Muscle layer of colon (tissue), 2 donors: ENCODE measurements at regions not wholly inside any gene's neighbourhood (a gene's known extent, or its start where the extent isn't known, plus 50 kb on each side); places are given as distances from the start of the nearest gene placed in this dataset.

ENCODE experiments used
- H3K27ac ChIP-seq: one replicate; pipeline ENCODE4 v1.7.0; 2013; ENCODE audit warnings: low read depth, mild to moderate bottlenecking, low read length, moderate library complexity
- H3K27me3 ChIP-seq, 2 donors: one replicate each; pipeline ENCODE4 v1.7.0; 2013; ENCODE audit warnings: low read length in 2 of 2, mild to moderate bottlenecking in 2 of 2; ENCODE audit not compliant: insufficient read depth in 2 of 2, control insufficient read depth in 1 of 2
- H3K36me3 ChIP-seq: one replicate; pipeline ENCODE4 v1.7.0; 2013; ENCODE audit warnings: mild to moderate bottlenecking, low read length; ENCODE audit not compliant: insufficient read depth
- H3K4me1 ChIP-seq: one replicate; pipeline ENCODE4 v1.7.0; 2013; ENCODE audit warnings: mild to moderate bottlenecking, low read length; ENCODE audit not compliant: insufficient read depth
- H3K4me3 ChIP-seq, 2 donors: one replicate each; pipeline ENCODE4 v1.7.0; 2013; ENCODE audit warnings: low read length in 2 of 2, low read depth in 1 of 2, mild to moderate bottlenecking in 1 of 2, moderate library complexity in 1 of 2
- H3K9ac ChIP-seq: one replicate; pipeline ENCODE4 v1.7.0; 2013; ENCODE audit warnings: low read length
- H3K9me3 ChIP-seq: one replicate; pipeline ENCODE4 v1.7.0; 2013; ENCODE audit warnings: mild to moderate bottlenecking, low read length
- donor health status: abdominal sarcoma.
- donor health status: Adenocarcinoma of cecum.

DNA sequence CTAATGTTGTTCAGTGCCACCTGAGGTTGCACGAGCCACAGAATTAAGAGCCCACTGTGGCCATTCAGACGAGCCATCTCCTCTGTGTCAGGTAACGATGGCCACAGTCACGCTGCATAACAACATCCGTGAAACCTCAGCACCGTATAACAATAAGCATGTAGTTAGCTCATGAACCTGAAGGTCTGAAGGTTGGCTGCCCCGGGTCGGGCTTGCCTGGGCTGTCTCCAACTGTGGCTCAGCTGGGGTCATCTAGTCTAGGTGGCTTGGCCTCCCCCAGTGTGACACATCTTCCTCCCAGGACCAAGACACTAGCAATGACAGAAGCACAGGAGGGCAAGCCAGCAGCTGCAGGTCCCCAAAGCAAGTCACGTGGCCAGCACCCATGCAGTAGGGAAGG, 258.0 kb downstream of the GLI2 start:
- no peak overlapping the region for H3K9ac ChIP-seq
- no peaks in the 10 kb centered on the region for H3K27me3 ChIP-seq
- no peaks in the 10 kb centered on the region for H3K9me3 ChIP-seq
- H3K36me3 ChIP-seq: peaks cover 13% of the 10 kb centered on the region
- H3K4me1 ChIP-seq: no peaks in the 10 kb centered on the region
- no peak overlapping the region for H3K27ac ChIP-seq
- no peak overlapping the region for H3K4me3 ChIP-seq

DNA sequence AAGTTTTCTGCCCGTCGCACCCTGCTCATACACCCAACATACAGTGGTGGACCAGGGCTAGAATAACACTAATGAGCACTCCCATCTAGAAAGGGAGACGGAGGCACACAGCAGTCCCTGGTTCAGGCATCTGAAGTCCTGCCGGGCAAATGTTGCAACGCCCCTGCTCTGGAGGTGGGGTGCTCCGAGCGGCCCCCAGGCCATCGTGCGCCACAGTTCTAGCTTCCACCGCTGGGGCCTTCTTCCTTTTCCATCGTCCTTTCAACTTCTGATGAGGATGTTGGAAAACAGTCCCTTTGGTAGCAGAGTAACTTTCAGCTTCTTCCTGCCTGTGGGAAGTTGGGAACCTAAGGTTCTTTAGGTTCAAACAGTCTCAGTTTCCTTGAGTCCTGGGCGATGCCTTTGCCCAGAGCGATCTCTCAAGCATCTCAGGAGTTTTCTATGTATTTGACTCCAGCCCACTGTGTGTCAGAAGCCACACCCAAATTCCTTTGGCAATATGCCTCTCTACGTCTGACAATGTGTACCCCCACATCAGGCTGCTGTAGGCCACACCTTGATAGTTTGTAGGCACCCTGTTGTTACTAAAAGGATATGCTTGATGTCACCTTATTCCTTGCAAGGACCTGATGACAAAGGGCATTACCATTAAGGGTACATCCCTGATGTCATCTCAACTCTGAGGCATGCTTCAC, 258.8 kb downstream of the GLI2 start:
- Histone ChIP-seq H3K9ac (no peak overlapping the region), H3K27ac (no peak overlapping the region), H3K36me3 (peaks cover 13% of the 10 kb centered on the region), H3K27me3 (no peaks in the 10 kb centered on the region), H3K9me3 (no peaks in the 10 kb centered on the region), H3K4me1 (no peaks in the 10 kb centered on the region), H3K4me3 (no peak overlapping the region)

DNA sequence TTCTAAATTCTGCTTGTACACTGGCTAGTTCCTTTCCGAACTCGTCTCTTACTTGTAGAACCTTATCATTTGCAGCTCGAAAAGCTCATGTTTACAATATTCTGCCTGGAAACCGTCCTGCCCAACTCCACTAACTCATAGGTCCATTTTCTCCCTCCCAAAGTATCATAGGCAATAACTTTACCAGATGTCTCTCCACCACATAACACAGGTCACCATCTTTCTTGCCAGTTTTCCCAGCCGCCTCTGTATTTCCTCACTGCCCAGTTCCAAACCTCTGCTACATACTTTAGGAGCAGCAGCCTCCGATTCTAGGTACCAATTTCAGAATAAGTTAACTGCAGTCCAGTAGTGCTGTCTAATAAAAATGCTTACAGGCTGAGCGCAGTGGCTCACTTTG, 259.5 kb downstream of the GLI2 start:
- H3K4me3 ChIP-seq: no peak overlapping the region
- no peaks in the 10 kb centered on the region for H3K27me3 ChIP-seq
- H3K9me3 ChIP-seq: no peaks in the 10 kb centered on the region
- no peaks in the 10 kb centered on the region for H3K4me1 ChIP-seq
- H3K27ac ChIP-seq: no peak overlapping the region
- peaks cover 10% of the 10 kb centered on the region for H3K36me3 ChIP-seq
- H3K9ac ChIP-seq: no peak overlapping the region

DNA sequence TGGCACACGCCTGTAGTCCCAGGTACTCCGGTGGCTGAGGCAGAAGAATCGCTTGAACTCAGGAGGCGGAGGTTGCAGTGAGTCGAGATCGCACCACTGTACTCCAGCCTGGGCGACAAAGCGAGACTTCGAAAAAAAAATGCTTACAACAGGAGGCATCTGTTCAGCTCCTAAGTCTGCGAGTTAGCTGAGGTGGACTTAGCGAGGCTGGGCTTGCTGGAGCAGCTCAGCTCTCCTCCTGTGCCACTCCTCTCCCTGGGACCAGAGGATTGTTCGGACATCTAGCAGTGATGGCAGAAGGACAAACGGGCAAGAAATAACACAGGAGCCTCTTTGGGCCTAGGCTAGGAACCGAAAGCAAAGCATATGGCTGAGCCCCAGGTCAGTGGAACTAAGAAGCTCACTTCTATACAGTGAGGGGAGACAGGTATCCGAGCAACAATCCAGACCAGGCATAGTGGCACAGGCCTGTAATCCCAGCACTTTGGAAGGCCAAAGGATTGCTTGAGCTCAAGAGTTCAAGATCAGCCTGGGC, 260.1 kb downstream of the GLI2 start:
- Histone ChIP-seq H3K36me3 (peaks cover 8% of the 10 kb centered on the region), H3K9me3 (no peaks in the 10 kb centered on the region), H3K27me3 (no peaks in the 10 kb centered on the region), H3K27ac (no peak overlapping the region), H3K4me1 (no peaks in the 10 kb centered on the region), H3K9ac (no peak overlapping the region), H3K4me3 (no peak overlapping the region)

DNA sequence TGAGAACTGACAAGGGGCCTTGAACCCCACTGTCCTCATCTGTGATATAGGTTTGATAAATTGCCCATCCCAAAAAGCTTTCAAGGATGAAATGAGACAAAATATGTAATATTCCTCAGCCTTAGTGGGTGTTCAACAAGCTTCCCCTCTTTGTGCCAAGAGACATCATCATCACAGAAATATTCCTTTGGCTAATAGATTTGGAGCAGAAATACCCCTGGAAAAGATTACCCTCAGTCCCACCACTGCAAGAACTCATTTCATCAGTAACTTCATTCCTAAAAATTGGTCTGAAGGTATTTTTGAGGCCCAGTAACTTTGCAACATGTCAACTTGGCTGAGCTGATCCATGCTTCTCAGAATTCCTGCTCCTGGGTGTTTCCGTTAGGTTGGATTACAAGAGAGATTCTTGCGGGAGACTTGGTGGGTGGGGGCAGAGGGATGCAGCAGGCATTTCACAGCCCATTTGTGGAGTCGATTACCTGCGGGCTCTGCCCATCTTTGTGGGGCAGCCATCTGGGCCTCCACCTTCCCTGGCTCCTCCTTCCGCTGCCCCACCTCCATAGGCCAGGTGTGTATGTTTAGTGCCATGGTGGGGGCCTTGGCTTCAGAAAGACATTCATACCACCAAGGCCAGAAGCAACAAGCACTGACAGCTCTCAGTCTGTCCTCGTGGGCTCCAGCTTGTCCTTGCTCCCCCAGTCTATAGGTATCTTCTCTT, 263.9 kb downstream of the GLI2 start:
- Histone ChIP-seq H3K9me3 (no peaks in the 10 kb centered on the region), H3K27ac (no peak overlapping the region), H3K27me3 (no peaks in the 10 kb centered on the region), H3K4me1 (no peaks in the 10 kb centered on the region), H3K36me3 (no peaks in the 10 kb centered on the region), H3K9ac (no peak overlapping the region), H3K4me3 (no peak overlapping the region)

DNA sequence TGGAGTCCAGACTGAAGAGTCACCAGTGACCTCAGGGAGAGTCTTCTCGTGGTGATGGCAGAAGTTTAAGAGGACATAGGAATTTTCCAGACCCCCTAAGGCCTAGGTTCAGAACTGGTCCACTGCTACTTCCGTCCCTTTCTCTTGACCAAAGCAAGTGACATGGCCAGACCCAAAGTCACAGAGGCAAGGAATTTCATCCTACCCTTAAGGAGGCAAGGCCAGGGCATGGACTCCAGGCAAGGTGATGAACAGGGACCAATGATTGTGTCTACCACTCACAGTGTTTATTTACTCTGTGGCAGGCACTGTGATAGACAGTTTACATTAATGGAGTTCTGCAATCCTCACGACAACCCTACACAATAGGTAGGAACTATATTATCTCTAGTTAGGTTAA, 265.1 kb downstream of the GLI2 start:
- H3K9me3 ChIP-seq: no peaks in the 10 kb centered on the region
- H3K27me3 ChIP-seq: no peaks in the 10 kb centered on the region
- no peaks in the 10 kb centered on the region for H3K4me1 ChIP-seq
- no peak overlapping the region for H3K4me3 ChIP-seq
- H3K9ac ChIP-seq: no peak overlapping the region
- no peaks in the 10 kb centered on the region for H3K36me3 ChIP-seq
- no peak overlapping the region for H3K27ac ChIP-seq

DNA sequence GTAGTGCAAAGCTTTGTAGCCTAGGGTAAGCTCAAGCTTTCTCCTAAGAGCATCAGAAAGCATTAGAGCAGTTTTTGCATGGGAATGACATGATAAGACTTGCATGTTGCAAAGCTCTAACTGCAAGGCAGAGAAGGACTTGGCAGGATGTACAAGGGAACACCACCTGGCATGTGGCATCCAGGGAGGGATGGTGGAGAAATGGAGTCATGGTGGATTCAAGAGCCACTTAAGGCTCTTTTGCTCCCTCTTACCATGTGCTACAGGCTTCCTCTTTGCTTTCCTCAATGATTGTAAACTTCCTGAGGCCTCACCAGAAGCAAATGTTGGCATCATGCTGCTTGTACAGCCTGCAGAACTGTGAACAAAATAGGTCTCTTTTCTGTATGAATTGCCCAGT, 266.0 kb downstream of the GLI2 start:
- Histone ChIP-seq H3K4me1 (no peaks in the 10 kb centered on the region), H3K36me3 (no peaks in the 10 kb centered on the region), H3K27me3 (no peaks in the 10 kb centered on the region), H3K9me3 (no peaks in the 10 kb centered on the region), H3K9ac (no peak overlapping the region), H3K27ac (no peak overlapping the region), H3K4me3 (no peak overlapping the region)

DNA sequence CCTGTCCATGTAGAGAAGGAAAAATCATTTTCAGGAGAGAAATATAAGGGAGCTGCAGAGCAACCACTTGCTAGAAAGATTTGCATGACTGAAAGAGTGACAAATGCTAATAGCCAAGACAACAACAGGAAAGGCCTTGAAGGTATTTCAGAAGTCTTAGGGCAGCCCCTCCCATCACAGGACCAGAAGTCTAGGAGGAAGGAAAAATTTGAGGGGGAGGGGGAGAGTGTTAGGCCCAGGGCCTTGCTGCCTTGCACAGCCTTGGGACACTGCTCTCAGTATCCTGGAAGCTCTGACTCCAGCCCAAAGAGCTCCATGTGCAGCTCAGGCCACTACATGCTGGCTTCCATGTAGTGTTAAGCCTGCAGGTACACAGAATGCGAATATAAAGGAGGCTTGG, 266.9 kb downstream of the GLI2 start:
- no peak overlapping the region for H3K4me3 ChIP-seq
- no peaks in the 10 kb centered on the region for H3K27me3 ChIP-seq
- no peaks in the 10 kb centered on the region for H3K9me3 ChIP-seq
- no peak overlapping the region for H3K27ac ChIP-seq
- no peaks in the 10 kb centered on the region for H3K36me3 ChIP-seq
- no peaks in the 10 kb centered on the region for H3K4me1 ChIP-seq
- H3K9ac ChIP-seq: no peak overlapping the region

DNA sequence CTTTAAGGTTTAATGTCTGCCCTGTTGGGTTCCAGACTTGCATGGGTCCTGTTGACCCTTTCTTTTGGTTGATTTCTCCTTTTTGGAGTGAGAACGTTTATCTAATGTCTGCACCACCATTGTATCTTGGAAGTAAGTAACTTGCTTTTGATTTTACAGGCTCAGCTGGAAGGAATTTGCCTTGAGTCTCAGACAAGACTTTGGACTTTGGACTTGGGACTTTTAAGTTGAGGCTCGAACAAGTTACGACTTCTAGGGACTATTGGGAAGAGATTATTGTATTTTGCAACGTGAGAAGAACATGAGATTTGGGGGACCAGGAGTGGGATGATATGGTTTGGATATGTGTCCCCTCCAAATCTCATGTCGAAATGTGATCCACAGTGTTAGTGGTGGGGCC, 267.7 kb downstream of the GLI2 start:
- Histone ChIP-seq H3K9me3 (no peaks in the 10 kb centered on the region), H3K9ac (no peak overlapping the region), H3K36me3 (no peaks in the 10 kb centered on the region), H3K27ac (no peak overlapping the region), H3K27me3 (no peaks in the 10 kb centered on the region), H3K4me3 (no peak overlapping the region), H3K4me1 (no peaks in the 10 kb centered on the region)

DNA sequence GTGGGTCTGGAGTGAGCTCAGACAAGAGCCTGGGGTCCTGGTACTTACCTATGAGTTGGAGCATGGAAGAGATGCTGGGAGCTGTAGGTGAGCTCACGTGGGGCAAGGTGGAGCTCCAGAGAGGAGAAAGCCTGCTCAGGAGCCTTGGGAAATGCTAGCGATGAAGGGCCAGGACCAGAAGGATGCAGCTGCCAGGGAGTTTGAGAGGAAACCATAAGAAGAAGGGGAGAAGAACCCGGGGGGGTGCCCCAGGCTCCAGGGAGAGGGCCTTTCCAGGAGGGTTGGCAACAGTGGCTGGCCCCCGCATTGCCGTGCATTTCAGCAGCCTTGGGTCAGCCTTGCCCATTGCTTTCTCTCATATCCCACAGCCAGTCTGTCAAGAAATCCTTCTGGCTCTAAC, 268.7 kb downstream of the GLI2 start:
- Histone ChIP-seq H3K36me3 (no peaks in the 10 kb centered on the region), H3K9ac (no peak overlapping the region)

DNA sequence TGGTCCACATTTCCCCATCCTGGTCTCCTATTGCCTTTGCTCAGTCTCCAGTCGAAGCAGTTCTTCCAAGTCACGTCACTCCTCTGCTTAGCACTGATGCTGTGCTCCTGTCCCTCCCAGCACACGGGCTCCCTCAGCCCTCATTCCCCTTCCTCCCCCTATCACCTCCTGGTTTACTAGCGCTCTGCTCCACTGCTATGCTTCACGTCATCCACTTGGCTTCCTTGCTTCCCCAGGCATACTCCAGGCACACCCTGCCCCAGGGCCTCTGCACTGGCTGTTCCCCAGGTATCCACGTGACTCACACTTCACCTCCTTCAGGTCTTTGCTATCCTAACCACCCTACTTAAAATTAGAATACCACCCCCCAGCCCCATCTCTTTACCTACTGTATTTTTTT, 269.3 kb downstream of the GLI2 start:
- no peak overlapping the region for H3K4me3 ChIP-seq
- H3K9ac ChIP-seq: no peak overlapping the region
- H3K4me1 ChIP-seq: no peaks in the 10 kb centered on the region
- H3K36me3 ChIP-seq: no peaks in the 10 kb centered on the region
- no peaks in the 10 kb centered on the region for H3K27me3 ChIP-seq
- H3K9me3 ChIP-seq: no peaks in the 10 kb centered on the region
- H3K27ac ChIP-seq: no peak overlapping the region

More for the DNA sequence above, 268.7 kb downstream of the GLI2 start:
- no peaks in the 10 kb centered on the region for H3K27me3 ChIP-seq
- no peak overlapping the region for H3K27ac ChIP-seq
- no peak overlapping the region for H3K4me3 ChIP-seq
- no peaks in the 10 kb centered on the region for H3K9me3 ChIP-seq
- H3K4me1 ChIP-seq: no peaks in the 10 kb centered on the region

DNA sequence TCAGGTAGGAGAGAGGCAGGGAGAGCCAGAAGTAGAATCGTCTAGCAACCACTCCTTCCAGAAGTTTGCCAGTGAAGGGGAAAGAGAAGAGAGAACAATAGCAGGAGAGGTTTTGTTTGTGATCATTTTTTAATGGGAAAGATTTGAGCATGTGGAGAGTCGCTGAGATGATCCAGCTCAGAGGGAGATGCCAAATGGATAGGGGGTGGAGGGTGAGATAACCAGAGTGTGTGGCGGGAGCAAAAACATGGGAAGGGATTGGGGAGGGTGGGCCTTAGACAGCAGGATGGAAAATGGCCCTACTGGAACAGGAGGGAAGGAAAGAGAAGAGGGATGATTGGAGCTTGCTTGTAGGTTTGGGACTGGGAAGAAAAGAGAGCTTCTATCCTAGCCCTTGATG, 269.8 kb downstream of the GLI2 start:
- no peak overlapping the region for H3K9ac ChIP-seq
- no peaks in the 10 kb centered on the region for H3K27me3 ChIP-seq
- H3K4me3 ChIP-seq: no peak overlapping the region
- no peaks in the 10 kb centered on the region for H3K9me3 ChIP-seq
- no peak overlapping the region for H3K27ac ChIP-seq
- no peaks in the 10 kb centered on the region for H3K36me3 ChIP-seq
- H3K4me1 ChIP-seq: no peaks in the 10 kb centered on the region
